A549 (cell line): ENCODE measurements at regions not wholly inside any gene's neighbourhood (a gene's known extent, or its start where the extent isn't known, plus 50 kb on each side); places are given as distances from the start of the nearest gene placed in this dataset.

Source experiments
- ATAC-seq, 2 experiments: fragments of 200-7000 bp in 1 of 2; fragments of >200 bp in 1 of 2; cut with Nextera tagmentation in 1 of 2; cut with Tn5 transposase in 1 of 2; 3 replicates each; pipeline versions ENCODE4 v1.8.0 to v1.9.1; 2018 to 2020; ENCODE audit warnings: mild to moderate bottlenecking in 1 of 2, moderate library complexity in 1 of 2
- CTCF ChIA-PET: fragments of 300-600 bp; sonication (Branson Sonifier 250); formaldehyde crosslinking; extraction: SDS; loops from one replicate; lab custom pipeline; 2021; ENCODE audit warnings: antibody characterized with exemption, inconsistent platforms; lab: Yijun Ruan, JAX
- POLR2A ChIA-PET: fragments of 350-600 bp; formaldehyde crosslinking; extraction: SDS; loops from one replicate; lab custom pipeline; 2021; ENCODE audit warnings: antibody characterized with exemption, inconsistent platforms; lab: Yijun Ruan, JAX
- DNase-seq, 2 experiments: peaks; one replicate each; pipeline versions ENCODE4 v3.0.0 to v3.0.0-alpha.2; 2011 to 2016; ENCODE audit warnings: low read depth in 1 of 2, low spot score in 1 of 2
- FAIRE-seq: peaks from 2 replicates; lab custom pipeline; 2011; peaks lifted over from hg19 to GRCh38; lab: Jason Lieb, UNC
- H3K27ac ChIP-seq, 2 experiments: fragments of >200 bp; sonication (Bioruptor Twin); formaldehyde crosslinking; 3 replicates each; pipeline ENCODE4 v1.5.1; 2016 to 2017
- H3K4me1 ChIP-seq: fragments of >200 bp; sonication (Bioruptor Twin); formaldehyde crosslinking; 3 replicates; pipeline ENCODE4 v1.6.1; 2016
- H3K4me2 ChIP-seq: fragments of >200 bp; sonication (Bioruptor Twin); formaldehyde crosslinking; 3 replicates; pipeline ENCODE4 v1.6.1; 2016
- H3K4me3 ChIP-seq: fragments of >200 bp; sonication (Bioruptor Twin); formaldehyde crosslinking; 3 replicates; pipeline ENCODE4 v1.5.1; 2016
- H3K9me3 ChIP-seq: fragments of >200 bp; sonication (Bioruptor Twin); formaldehyde crosslinking; 3 replicates; pipeline ENCODE4 v1.6.1; 2016
- CBX2 ChIP-seq: fragments of 200-600 bp; sonication (generic); IDR thresholded peaks from 2 replicates; pipeline ENCODE4 v1.6.1; 2016; ENCODE audit warnings: low read depth, mild to moderate bottlenecking, borderline replicate concordance
- CHD4 ChIP-seq: fragments of 200-600 bp; sonication (generic); IDR thresholded peaks from 2 replicates; pipeline ENCODE4 v1.6.1; 2016; ENCODE audit warnings: antibody characterized with exemption, mild to moderate bottlenecking, borderline replicate concordance
- CTCF ChIP-seq: fragments of >200 bp; sonication (Bioruptor Twin); formaldehyde crosslinking; IDR thresholded peaks from 3 replicates; pipeline ENCODE4 v1.5.1; 2016
- EHF ChIP-seq: fragments of 250-450 bp; sonication (Bioruptor Pico); IDR thresholded peaks from 2 replicates; pipeline ENCODE4 v1.5.0; 2020; ENCODE audit warnings: mild to moderate bottlenecking
- EP300 ChIP-seq, 2 experiments: fragments of >200 bp; sonication (Bioruptor Twin); formaldehyde crosslinking; IDR thresholded peaks; 2 replicates in 1 of 2; 3 replicates in 1 of 2; pipeline ENCODE4 v1.6.1; 2016 to 2017
- FOSL2 ChIP-seq, 2 experiments: fragments of 450-650 bp in 1 of 2; fragments of >200 bp in 1 of 2; sonication (Bioruptor Twin) in 1 of 2; formaldehyde crosslinking; IDR thresholded peaks; 2 replicates each; pipeline versions ENCODE4 v1.5.0 to v1.6.1; 2016 to 2020; ENCODE audit warnings: mild to moderate bottlenecking in 1 of 2, moderate library complexity in 1 of 2
- HEYL ChIP-seq: fragments of 250-450 bp; sonication (Bioruptor Pico); IDR thresholded peaks from 2 replicates; pipeline ENCODE4 v1.8.0; 2021; ENCODE audit warnings: mild to moderate bottlenecking, moderate library complexity
- HOXA7 ChIP-seq: fragments of 250-450 bp; sonication (Bioruptor Pico); IDR thresholded peaks from 2 replicates; pipeline ENCODE4 v1.5.0; 2020; ENCODE audit warnings: mild to moderate bottlenecking, moderate library complexity
- HOXB13 ChIP-seq: fragments of 250-450 bp; sonication (Bioruptor Pico); IDR thresholded peaks from 2 replicates; pipeline ENCODE4 v1.5.0; 2020; ENCODE audit warnings: low read depth, mild to moderate bottlenecking, moderate library complexity
- JUN ChIP-seq, 2 experiments: fragments of >200 bp; sonication (Bioruptor Twin); formaldehyde crosslinking; IDR thresholded peaks; 2 replicates in 1 of 2; 3 replicates in 1 of 2; pipeline ENCODE4 v1.6.1; 2016 to 2017
- MAX ChIP-seq: IDR thresholded peaks from 2 replicates; pipeline ENCODE4 v1.6.1; 2012
- NFE2L2 ChIP-seq: fragments of 150-350 bp; conservative IDR thresholded peaks from 2 replicates; pipeline ENCODE4 v1.6.1; 2014; ENCODE audit warnings: low read length
- PBX3 ChIP-seq: IDR thresholded peaks from 2 replicates; pipeline ENCODE4 v1.6.1; 2012
- PHF8 ChIP-seq: fragments of 200-600 bp; sonication (generic); IDR thresholded peaks from 2 replicates; pipeline ENCODE4 v1.6.1; 2016; ENCODE audit warnings: low read depth, mild to moderate bottlenecking, antibody characterized with exemption, moderate library complexity, borderline replicate concordance
- POLR2A ChIP-seq: IDR thresholded peaks from 2 replicates; pipeline ENCODE4 v1.6.1; 2012; ENCODE audit warnings: mild to moderate bottlenecking, low read length
- RAD21 ChIP-seq, 2 experiments: fragments of >200 bp in 1 of 2; sonication (Bioruptor Twin) in 1 of 2; formaldehyde crosslinking in 1 of 2; IDR thresholded peaks in 1 of 2; conservative IDR thresholded peaks in 1 of 2; 2 replicates in 1 of 2; 3 replicates in 1 of 2; pipeline ENCODE4 v1.6.1; 2012 to 2018; ENCODE audit warnings: inconsistent platforms in 1 of 2
- SREBF2 ChIP-seq: fragments of 450-650 bp; IDR thresholded peaks from 2 replicates; pipeline ENCODE4 v1.6.1; 2014; ENCODE audit warnings: mild to moderate bottlenecking, moderate library complexity
- USF2 ChIP-seq: fragments of 450-650 bp; IDR thresholded peaks from 2 replicates; pipeline ENCODE4 v1.6.1; 2014; ENCODE audit warnings: antibody characterized with exemption
- ZFP36 ChIP-seq: fragments of 450-650 bp; IDR thresholded peaks from 2 replicates; pipeline ENCODE4 v1.6.1; 2014; ENCODE audit warnings: borderline replicate concordance; ENCODE audit not compliant: partially characterized antibody
- ZNF302 ChIP-seq: fragments of 250-450 bp; sonication (Bioruptor Pico); IDR thresholded peaks from 2 replicates; pipeline ENCODE4 v1.9.0; 2021; ENCODE audit warnings: inconsistent platforms, mild to moderate bottlenecking, moderate library complexity
- ZSCAN20 ChIP-seq: fragments of 250-450 bp; sonication (Bioruptor Pico); IDR thresholded peaks from 2 replicates; pipeline ENCODE4 v1.8.0; 2022; ENCODE audit warnings: mild to moderate bottlenecking, moderate library complexity
- WGBS: methylation state at CpG from one replicate; pipeline ENCODE4 v1.1.6; 2017; ENCODE audit errors: missing lambda C conversion rate; 5-methylcytosine and 5-hydroxymethylcytosine counted together

- TF ChIP-seq EHF (CRISPR knock-in tag) = no peak
- TF ChIP-seq HOXA7 = no peak
Observed at GRCh38 chr6:14454473-14454775, 336.9 kb downstream of the CD83 start (continued).

- no peak for TF ChIP-seq HEYL (CRISPR knock-in tag)
Observed at GRCh38 chr6:14455427-14455826, 337.9 kb downstream of the CD83 start.

GRCh38 chr6:14455876-14456648 lies 338.5 kb downstream of the CD83 start:
- WGBS = 74% methylated on average over 8 of the region's 8 CpGs
- POLR2A ChIA-PET = no interaction called here
- CTCF ChIA-PET = interaction anchor here (0.6 kb wide), 1 partner anchor 17 kb away, joined by 5 read pairs; no protein-coding TSS in a partner anchor
- H3K4me1 ChIP-seq = peaks cover 12% of the 10 kb centered on the region; the same call in 2 of the 3 replicates
- TF ChIP-seq JUN (IDR thresholded peaks at IDR 0.05) (no peak), CBX2 (no peak), ZFP36 (no peak), RAD21 (conservative IDR thresholded peaks at IDR 0.05 in 1 of 2, IDR thresholded peaks at IDR 0.05 in 1 of 2) (no peak), PHF8 (no peak), HEYL (CRISPR knock-in tag) (no peak), NFE2L2 (no peak), CHD4 (no peak), PBX3 (no peak), ZSCAN20 (CRISPR knock-in tag) (no peak), USF2 (no peak), FOSL2 (IDR thresholded peaks at IDR 0.05) (no peak), FOSL2 (CRISPR knock-in tag; IDR thresholded peaks at IDR 0.05) (no peak), POLR2A (no peak), HOXB13 (CRISPR knock-in tag) (no peak), EP300 (IDR thresholded peaks at IDR 0.05) (no peak), SREBF2 (no peak), ZNF302 (CRISPR knock-in tag) (no peak), CTCF (no peak), MAX (no peak)
- TF ChIP-seq, all 56 proteins: peak for 0
- no peak for DNase-seq
- ATAC-seq = no peak
- Histone ChIP-seq H3K9me3 (no peaks in the 10 kb centered on the region), H3K4me3 (no peak overlapping the region), H3K27ac (no peak overlapping the region), H3K4me2 (no peak overlapping the region)
- FAIRE-seq = no peak

More at GRCh38 chr6:14455427-14455826, 337.9 kb downstream of the CD83 start:
- ChIA-PET CTCF (interaction anchor here (0.6 kb wide), 1 partner anchor 18 kb away, joined by 5 read pairs; no protein-coding TSS in a partner anchor), POLR2A (no interaction called here)
- H3K9me3 ChIP-seq = no peaks in the 10 kb centered on the region
- no peak overlapping the region for H3K4me2 ChIP-seq
- no peak overlapping the region; a peak in 1 of 6 replicates for H3K27ac ChIP-seq
- peaks cover 12% of the 10 kb centered on the region; the same call in 2 of the 3 replicates for H3K4me1 ChIP-seq
- no peak for ATAC-seq
- DNase-seq = no peak
- 68% methylated on average over 3 of the region's 3 CpGs for WGBS
- no peak overlapping the region for H3K4me3 ChIP-seq
- no peak for FAIRE-seq
